Hepatocyte (in vitro differentiated cells): ENCODE measurements at regions not wholly inside any gene's neighbourhood (a gene's known extent, or its start where the extent isn't known, plus 50 kb on each side); places are given as distances from the start of the nearest gene placed in this dataset.
"Not testable (repeated sequence)": the region's sequence is repeated elsewhere in the genome, so short reads cannot be mapped to it uniquely, and the experiment has no call there.

ENCODE experiments used
- DNase-seq: peaks from one replicate; pipeline ENCODE4 v3.0.0-alpha.2; 2016; ENCODE audit warnings: low spot score
- H2AFZ ChIP-seq: fragments of 200-600 bp; sonication (generic); 2 replicates; pipeline ENCODE4 v1.6.0; 2016; ENCODE audit warnings: antibody characterized with exemption, mild to moderate bottlenecking
- H3K27ac ChIP-seq: fragments of 200-600 bp; sonication (generic); 2 replicates; pipeline ENCODE4 v1.5.1; 2016; ENCODE audit warnings: mild to moderate bottlenecking
- H3K27me3 ChIP-seq: fragments of 200-600 bp; sonication (generic); 2 replicates; pipeline ENCODE4 v1.6.1; 2016
- H3K36me3 ChIP-seq: fragments of 200-600 bp; sonication (generic); replicated peaks from 2 replicates; pipeline ENCODE4 v1.5.1; 2016; ENCODE audit warnings: low read depth; ENCODE audit not compliant: insufficient read depth
- H3K4me1 ChIP-seq: fragments of 200-600 bp; sonication (generic); 2 replicates; pipeline ENCODE4 v1.5.1; 2016; ENCODE audit warnings: mild to moderate bottlenecking, moderate library complexity; ENCODE audit not compliant: insufficient read depth
- H3K4me2 ChIP-seq: fragments of 200-600 bp; sonication (generic); 2 replicates; pipeline ENCODE4 v1.6.0; 2016
- H3K4me3 ChIP-seq: fragments of 200-600 bp; sonication (generic); 2 replicates; pipeline ENCODE4 v1.5.1; 2016; ENCODE audit warnings: mild to moderate bottlenecking
- H3K79me2 ChIP-seq: fragments of 200-600 bp; sonication (generic); 2 replicates; pipeline ENCODE4 v1.6.0; 2017; ENCODE audit warnings: mild to moderate bottlenecking
- H3K9me2 ChIP-seq: fragments of 200-600 bp; sonication (generic); replicated peaks from 2 replicates; pipeline ENCODE4 v1.6.0; 2017; ENCODE audit warnings: mild to moderate bottlenecking; ENCODE audit not compliant: insufficient read depth
- H3K9me3 ChIP-seq: fragments of 200-600 bp; sonication (generic); 2 replicates; pipeline ENCODE4 v1.5.1; 2016; ENCODE audit warnings: low read depth, mild to moderate bottlenecking
- H4K20me1 ChIP-seq: fragments of 200-600 bp; sonication (generic); 2 replicates; pipeline ENCODE4 v1.6.0; 2016; ENCODE audit warnings: mild to moderate bottlenecking; ENCODE audit not compliant: insufficient read depth, poor library complexity, severe bottlenecking
- EZH2 ChIP-seq: fragments of 200-600 bp; sonication (generic); IDR thresholded peaks from 2 replicates; pipeline ENCODE4 v1.6.1; 2016; ENCODE audit warnings: antibody characterized with exemption, mild to moderate bottlenecking, borderline replicate concordance
- EZH2phosphoT487 ChIP-seq: fragments of 200-600 bp; sonication (generic); IDR thresholded peaks from one replicate; pipeline ENCODE4 v1.6.1; 2018; ENCODE audit warnings: antibody characterized with exemption, mild to moderate bottlenecking, low read depth, moderate library complexity; ENCODE audit not compliant: unreplicated experiment, severe bottlenecking
- WGBS: methylation state at CpG from one replicate; pipeline ENCODE4 v1.1.6; 2016; ENCODE audit warnings: low lambda C conversion rate; ENCODE audit errors: missing lambda C conversion rate; 5-methylcytosine and 5-hydroxymethylcytosine counted together
- TF ChIP-seq, protein P1 (sequence below): fragments of 200-600 bp; sonication (generic); IDR thresholded peaks from 2 replicates; pipeline ENCODE4 v1.5.1; 2016; ENCODE audit warnings: antibody characterized with exemption, mild to moderate bottlenecking; ENCODE audit not compliant: poor library complexity

DNA sequence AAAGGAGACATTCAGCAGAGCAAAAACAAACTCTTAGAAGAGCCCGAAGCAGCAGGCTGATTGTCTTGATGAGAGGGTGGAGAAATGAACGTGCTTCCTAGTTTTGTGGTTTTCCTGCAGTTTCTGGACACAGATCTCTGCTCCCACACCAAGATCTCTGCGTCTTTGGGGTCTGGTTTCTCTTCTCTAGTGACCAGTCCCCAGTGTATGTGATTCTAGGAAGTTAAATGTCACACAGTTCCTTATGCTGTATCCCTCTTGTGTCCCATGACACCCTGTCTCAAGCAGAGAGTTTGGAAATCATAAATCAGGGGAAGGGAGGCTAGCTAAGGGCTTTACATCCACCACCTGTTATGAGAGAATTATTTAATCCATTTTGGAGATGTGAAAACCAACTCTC lies 55.4 kb upstream of the KLF14 start:
- no peaks in the 10 kb centered on the region for H3K9me3 ChIP-seq
- TF ChIP-seq EZH2: no peak
- TF ChIP-seq, protein P1, sequence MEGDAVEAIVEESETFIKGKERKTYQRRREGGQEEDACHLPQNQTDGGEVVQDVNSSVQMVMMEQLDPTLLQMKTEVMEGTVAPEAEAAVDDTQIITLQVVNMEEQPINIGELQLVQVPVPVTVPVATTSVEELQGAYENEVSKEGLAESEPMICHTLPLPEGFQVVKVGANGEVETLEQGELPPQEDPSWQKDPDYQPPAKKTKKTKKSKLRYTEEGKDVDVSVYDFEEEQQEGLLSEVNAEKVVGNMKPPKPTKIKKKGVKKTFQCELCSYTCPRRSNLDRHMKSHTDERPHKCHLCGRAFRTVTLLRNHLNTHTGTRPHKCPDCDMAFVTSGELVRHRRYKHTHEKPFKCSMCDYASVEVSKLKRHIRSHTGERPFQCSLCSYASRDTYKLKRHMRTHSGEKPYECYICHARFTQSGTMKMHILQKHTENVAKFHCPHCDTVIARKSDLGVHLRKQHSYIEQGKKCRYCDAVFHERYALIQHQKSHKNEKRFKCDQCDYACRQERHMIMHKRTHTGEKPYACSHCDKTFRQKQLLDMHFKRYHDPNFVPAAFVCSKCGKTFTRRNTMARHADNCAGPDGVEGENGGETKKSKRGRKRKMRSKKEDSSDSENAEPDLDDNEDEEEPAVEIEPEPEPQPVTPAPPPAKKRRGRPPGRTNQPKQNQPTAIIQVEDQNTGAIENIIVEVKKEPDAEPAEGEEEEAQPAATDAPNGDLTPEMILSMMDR: no peak
- TF ChIP-seq EZH2phosphoT487: no peak
- H3K79me2 ChIP-seq: no peaks in the 10 kb centered on the region
- DNase-seq: no peak
- H3K36me3 ChIP-seq: no peaks in the 10 kb centered on the region
- no peak overlapping the region for H3K4me2 ChIP-seq
- no peaks in the 10 kb centered on the region for H3K9me2 ChIP-seq
- H4K20me1 ChIP-seq: no peaks in the 10 kb centered on the region
- H3K4me1 ChIP-seq: no peaks in the 10 kb centered on the region
- H3K27ac ChIP-seq: no peak overlapping the region
- H3K27me3 ChIP-seq: no peaks in the 10 kb centered on the region
- 79% methylated on average over 3 of the region's 3 CpGs for WGBS
- no peak overlapping the region for H3K4me3 ChIP-seq
- H2AFZ ChIP-seq: no peak overlapping the region

DNA sequence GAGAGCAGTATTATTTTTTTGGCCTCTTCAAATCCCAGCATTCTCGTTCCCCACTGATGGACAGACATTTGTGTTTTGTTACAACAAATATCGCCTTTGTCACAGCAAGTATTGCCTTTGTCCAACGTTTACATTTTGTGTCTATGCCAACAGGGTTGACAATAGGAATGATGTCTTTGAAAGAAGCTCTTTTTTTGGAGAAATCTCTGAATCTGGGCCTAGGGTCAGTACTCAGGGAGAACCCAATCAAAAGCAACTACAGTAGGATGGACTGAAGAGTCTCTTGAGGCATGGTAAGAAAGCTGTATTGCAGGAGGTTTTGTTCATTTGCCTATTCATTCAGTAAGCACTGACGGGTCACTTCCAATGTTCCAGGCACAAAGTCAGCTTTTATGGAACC lies 57.7 kb upstream of the KLF14 start:
- H3K27me3 ChIP-seq: no peaks in the 10 kb centered on the region
- no peak overlapping the region for H2AFZ ChIP-seq
- no peak for DNase-seq
- no peaks in the 10 kb centered on the region for H3K4me1 ChIP-seq
- no peak overlapping the region for H3K4me3 ChIP-seq
- H3K27ac ChIP-seq: no peak overlapping the region
- H3K9me2 ChIP-seq: no peaks in the 10 kb centered on the region
- H3K79me2 ChIP-seq: no peaks in the 10 kb centered on the region
- 81% methylated on average over 4 of the region's 4 CpGs for WGBS
- no peak overlapping the region for H3K4me2 ChIP-seq
- TF ChIP-seq EZH2phosphoT487 (no peak), EZH2 (no peak)
- TF ChIP-seq, protein P1: no peak
- no peaks in the 10 kb centered on the region for H4K20me1 ChIP-seq
- H3K9me3 ChIP-seq: no peaks in the 10 kb centered on the region
- H3K36me3 ChIP-seq: no peaks in the 10 kb centered on the region

DNA sequence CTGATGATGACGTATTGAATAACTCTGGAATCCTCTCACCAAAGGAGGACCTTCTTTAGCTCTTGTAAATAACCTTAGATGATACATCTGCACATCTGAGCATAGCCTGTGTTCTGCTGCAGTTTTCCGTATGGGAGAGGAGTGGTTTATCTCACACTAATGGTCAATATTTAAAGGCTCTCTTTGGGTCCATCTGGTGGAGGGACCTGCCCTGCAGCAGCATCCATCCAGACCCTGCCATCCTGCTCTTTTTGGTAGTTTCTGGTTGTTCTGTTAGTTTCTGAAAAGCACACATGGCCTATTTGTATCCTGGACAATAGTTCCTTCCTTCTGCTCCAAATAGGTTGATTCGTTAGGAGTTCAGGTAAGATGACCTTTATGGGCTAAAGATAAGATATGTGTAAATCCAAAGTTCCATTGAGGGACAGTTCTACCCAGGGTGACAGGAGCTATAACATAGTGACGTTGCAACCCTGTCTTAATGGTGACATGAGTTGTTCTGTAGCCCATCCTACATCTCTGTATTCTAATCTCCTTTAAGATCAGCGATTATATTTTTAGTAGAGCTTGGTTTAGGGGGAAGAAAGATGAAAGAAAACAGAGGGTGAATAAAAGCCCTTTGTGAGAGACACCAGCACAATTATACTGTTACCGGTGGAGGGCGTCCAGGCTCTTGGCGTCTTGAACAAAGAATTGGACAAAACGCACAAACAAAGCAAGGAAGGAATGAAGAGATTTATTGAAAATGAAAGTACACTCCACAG lies 60.0 kb upstream of the KLF14 start:
- no peak for DNase-seq
- H3K27me3 ChIP-seq: no peaks in the 10 kb centered on the region
- H3K9me2 ChIP-seq: no peaks in the 10 kb centered on the region
- no peaks in the 10 kb centered on the region for H3K36me3 ChIP-seq
- no peaks in the 10 kb centered on the region for H3K4me1 ChIP-seq
- no peak overlapping the region for H3K4me3 ChIP-seq
- H3K27ac ChIP-seq: no peak overlapping the region
- no peaks in the 10 kb centered on the region for H4K20me1 ChIP-seq
- no peak for TF ChIP-seq EZH2phosphoT487
- TF ChIP-seq, protein P1: peak; percentile 4
- no peaks in the 10 kb centered on the region for H3K9me3 ChIP-seq
- peak overlapping the region; percentile 28 for H3K4me2 ChIP-seq
- H2AFZ ChIP-seq: no peak overlapping the region
- H3K79me2 ChIP-seq: no peaks in the 10 kb centered on the region
- WGBS: 75% methylated on average over 9 of the region's 9 CpGs

DNA sequence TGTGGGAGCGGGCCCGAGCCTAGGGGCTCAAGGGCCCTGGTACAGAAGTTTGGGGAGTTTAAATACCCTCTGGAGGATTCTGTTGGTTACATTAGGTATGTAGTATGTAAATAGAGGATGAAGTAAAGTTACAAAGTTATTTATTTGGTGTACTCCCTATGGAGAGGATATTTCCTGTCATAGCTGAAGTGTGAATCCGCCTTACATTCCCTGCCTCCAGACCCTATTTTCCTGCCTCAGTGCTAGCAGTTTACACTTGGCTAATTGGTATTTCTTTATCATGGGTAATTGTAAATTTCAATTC lies 60.6 kb upstream of the KLF14 start:
- Histone ChIP-seq H3K4me3 (no peak overlapping the region), H3K79me2 (no peaks in the 10 kb centered on the region), H3K9me3 (no peaks in the 10 kb centered on the region), H2AFZ (no peak overlapping the region), H4K20me1 (no peaks in the 10 kb centered on the region), H3K4me2 (peak overlapping the region; percentile 28), H3K27me3 (no peaks in the 10 kb centered on the region), H3K27ac (no peak overlapping the region), H3K9me2 (no peaks in the 10 kb centered on the region), H3K36me3 (no peaks in the 10 kb centered on the region), H3K4me1 (no peaks in the 10 kb centered on the region)
- TF ChIP-seq EZH2 (no peak), EZH2phosphoT487 (no peak)
- TF ChIP-seq, protein P1: no peak
- 77% methylated on average over 3 of the region's 3 CpGs for WGBS
- DNase-seq: no peak

DNA sequence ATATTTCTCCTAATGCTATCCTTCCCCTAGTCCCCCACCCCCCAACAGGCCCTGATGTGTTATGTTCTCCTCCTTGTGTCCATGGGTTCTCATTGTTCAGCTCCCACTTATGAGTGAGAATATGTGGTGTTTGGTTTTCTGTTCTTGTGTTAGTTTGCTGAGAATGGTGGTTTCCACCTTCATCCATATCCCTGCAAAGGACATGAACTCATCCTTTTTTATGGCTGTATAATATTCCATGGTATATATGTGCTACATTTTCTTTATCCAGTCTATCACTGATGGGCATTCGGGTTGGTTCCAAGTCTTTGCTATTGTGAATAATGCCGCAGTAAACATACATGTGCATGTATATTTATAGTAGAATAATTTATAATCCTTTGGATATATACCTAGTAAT lies 62.4 kb upstream of the KLF14 start:
- H3K27me3 ChIP-seq, H3K4me3 ChIP-seq, H3K79me2 ChIP-seq, H3K9me2 ChIP-seq, H3K4me1 ChIP-seq, H3K9me3 ChIP-seq, H3K4me2 ChIP-seq, H3K27ac ChIP-seq, H2AFZ ChIP-seq, DNase-seq, H4K20me1 ChIP-seq, H3K36me3 ChIP-seq: not testable (repeated sequence)
- 66% methylated on average over 2 of the region's 2 CpGs for WGBS
